ENCODE measurements at regions not wholly inside any gene's neighbourhood (a gene's known extent, or its start where the extent isn't known, plus 50 kb on each side); places are given as distances from the start of the nearest gene placed in this dataset.

- WGBS, 2 donors, result 86 to 94% methylated on average over 2 of the region's 2 CpGs
- DNase-seq, result no peak
Observed at GRCh38 chr12:28859551-28859950, 289.5 kb upstream of the FAR2 start.

GRCh38 chr12:28865776-28866175 lies 283.3 kb upstream of the FAR2 start:
- Histone ChIP-seq H3K27me3 (no peaks in the 10 kb centered on the region), H3K27ac (no peak overlapping the region), H3K4me3 (replicated peaks in 1 of 3) (no peak overlapping the region), H3K36me3 (no peaks in the 10 kb centered on the region), H3K4me1 (no peaks in the 10 kb centered on the region), H3K9me3 (no peaks in the 10 kb centered on the region)
- DNase-seq, result no peak
- intact Hi-C loops (cut with DNase I), result no loop called here
- 66 to 70% methylated on average over 4 of the region's 4 CpGs for WGBS, 2 donors
- TF ChIP-seq, protein P1, sequence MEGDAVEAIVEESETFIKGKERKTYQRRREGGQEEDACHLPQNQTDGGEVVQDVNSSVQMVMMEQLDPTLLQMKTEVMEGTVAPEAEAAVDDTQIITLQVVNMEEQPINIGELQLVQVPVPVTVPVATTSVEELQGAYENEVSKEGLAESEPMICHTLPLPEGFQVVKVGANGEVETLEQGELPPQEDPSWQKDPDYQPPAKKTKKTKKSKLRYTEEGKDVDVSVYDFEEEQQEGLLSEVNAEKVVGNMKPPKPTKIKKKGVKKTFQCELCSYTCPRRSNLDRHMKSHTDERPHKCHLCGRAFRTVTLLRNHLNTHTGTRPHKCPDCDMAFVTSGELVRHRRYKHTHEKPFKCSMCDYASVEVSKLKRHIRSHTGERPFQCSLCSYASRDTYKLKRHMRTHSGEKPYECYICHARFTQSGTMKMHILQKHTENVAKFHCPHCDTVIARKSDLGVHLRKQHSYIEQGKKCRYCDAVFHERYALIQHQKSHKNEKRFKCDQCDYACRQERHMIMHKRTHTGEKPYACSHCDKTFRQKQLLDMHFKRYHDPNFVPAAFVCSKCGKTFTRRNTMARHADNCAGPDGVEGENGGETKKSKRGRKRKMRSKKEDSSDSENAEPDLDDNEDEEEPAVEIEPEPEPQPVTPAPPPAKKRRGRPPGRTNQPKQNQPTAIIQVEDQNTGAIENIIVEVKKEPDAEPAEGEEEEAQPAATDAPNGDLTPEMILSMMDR (IDR thresholded peaks at IDR 0.05), result no peak
- TF ChIP-seq POLR2A (IDR thresholded peaks at IDR 0.05), result no peak

More at GRCh38 chr12:28859551-28859950, 289.5 kb upstream of the FAR2 start:
- Histone ChIP-seq H3K27ac (no peak overlapping the region), H3K9me3 (no peaks in the 10 kb centered on the region), H3K36me3 (no peaks in the 10 kb centered on the region), H3K27me3 (no peaks in the 10 kb centered on the region), H3K4me1 (peaks cover 4 to 8% of the 10 kb centered on the region in 2 donors), H3K4me3 (replicated peaks in 1 of 3) (no peak overlapping the region)
- no peak for TF ChIP-seq POLR2A (IDR thresholded peaks at IDR 0.05)
- TF ChIP-seq, protein P1 (IDR thresholded peaks at IDR 0.05), result no peak
- intact Hi-C loops (cut with DNase I), result no loop called here

- Histone ChIP-seq H3K27ac (no peak overlapping the region), H3K36me3 (no peaks in the 10 kb centered on the region), H3K4me1 (no peaks in the 10 kb centered on the region), H3K27me3 (no peaks in the 10 kb centered on the region), H3K4me3 (replicated peaks in 1 of 3) (no peak overlapping the region), H3K9me3 (no peaks in the 10 kb centered on the region)
- intact Hi-C loops (cut with DNase I), result no loop called here
- TF ChIP-seq POLR2A (IDR thresholded peaks at IDR 0.05), result no peak
- TF ChIP-seq, protein P1 (IDR thresholded peaks at IDR 0.05), result no peak
- DNase-seq, result no peak
- 55 to 56% methylated on average over 3 of the region's 3 CpGs for WGBS, 2 donors
Observed at GRCh38 chr12:28866296-28866695, 282.8 kb upstream of the FAR2 start.

DNA sequence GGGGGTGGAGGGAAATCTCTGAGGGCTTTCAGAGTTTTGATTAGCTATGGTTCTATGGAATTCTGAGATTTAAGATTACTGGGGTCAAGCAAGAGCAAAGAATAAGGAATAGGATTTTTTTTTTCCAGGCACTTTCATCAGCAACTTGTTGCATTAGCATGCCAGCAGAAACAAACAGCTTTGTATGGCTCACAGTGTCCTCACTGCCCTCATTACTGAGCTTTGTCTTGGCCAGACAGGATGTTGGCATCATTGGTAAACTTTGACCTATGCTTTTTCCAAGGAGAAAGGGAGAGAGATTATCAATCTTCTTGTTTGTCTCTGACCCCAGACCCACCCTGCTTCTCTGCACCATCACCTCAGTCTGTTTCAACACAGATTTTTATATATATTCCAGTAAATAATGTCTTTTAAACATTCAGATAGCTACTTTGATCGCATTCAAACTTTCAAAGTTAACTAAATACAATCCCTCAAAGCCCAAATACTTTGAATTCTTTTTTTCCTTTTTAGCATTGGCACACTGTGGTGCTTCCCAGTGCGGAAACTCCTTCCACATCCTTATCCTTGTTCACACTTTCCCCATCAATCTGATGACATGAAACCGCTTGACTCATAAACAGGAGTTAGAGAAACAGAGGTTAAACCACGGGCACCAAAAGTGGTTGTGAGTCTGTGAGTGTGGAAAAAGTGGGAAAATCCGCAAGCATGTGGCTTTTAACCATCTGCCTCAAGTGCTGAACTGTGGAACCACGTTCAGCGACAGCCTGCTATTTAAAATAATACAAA lies 282.2 kb upstream of the FAR2 start:
- intact Hi-C loops (cut with DNase I), result no loop called here
- Histone ChIP-seq H3K27ac (no peak overlapping the region), H3K4me1 (no peaks in the 10 kb centered on the region), H3K36me3 (no peaks in the 10 kb centered on the region), H3K4me3 (replicated peaks in 1 of 3) (no peak overlapping the region), H3K27me3 (no peaks in the 10 kb centered on the region), H3K9me3 (no peaks in the 10 kb centered on the region)
- no peak for DNase-seq
- 84 to 86% methylated on average over 7 of the region's 7 CpGs for WGBS, 2 donors
- TF ChIP-seq, protein P1 (IDR thresholded peaks at IDR 0.05), result no peak
- no peak for TF ChIP-seq POLR2A (IDR thresholded peaks at IDR 0.05)

DNA sequence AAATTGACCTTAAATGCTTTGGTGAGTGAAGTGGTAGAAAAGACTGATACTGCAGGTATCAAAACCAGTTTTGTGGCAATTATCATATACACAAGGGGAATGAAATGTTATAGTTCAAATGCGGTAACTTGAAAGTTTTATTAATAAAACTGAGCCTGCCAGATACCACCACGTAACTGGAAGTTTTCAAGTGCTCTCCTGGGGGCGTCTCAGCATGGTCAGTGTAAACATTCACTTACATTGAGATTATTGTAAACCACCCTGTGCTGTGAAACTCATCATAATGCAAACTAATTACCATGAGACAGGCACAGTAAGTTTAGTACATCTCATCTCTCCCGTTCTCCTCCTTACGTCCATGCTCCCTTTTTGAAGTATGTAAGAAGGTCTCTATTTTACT lies 280.7 kb upstream of the FAR2 start:
- H3K27ac ChIP-seq, result no peak overlapping the region
- TF ChIP-seq POLR2A (IDR thresholded peaks at IDR 0.05), result no peak
- TF ChIP-seq, protein P1 (IDR thresholded peaks at IDR 0.05), result no peak

More for the DNA sequence above, 280.7 kb upstream of the FAR2 start:
- Histone ChIP-seq H3K4me1 (no peaks in the 10 kb centered on the region), H3K27me3 (no peaks in the 10 kb centered on the region), H3K4me3 (replicated peaks in 1 of 3) (no peak overlapping the region), H3K9me3 (no peaks in the 10 kb centered on the region), H3K36me3 (no peaks in the 10 kb centered on the region)
- intact Hi-C loops (cut with DNase I), result no loop called here
- no peak for DNase-seq
- WGBS, 2 donors, result 70 to 73% methylated on average over 5 of the region's 5 CpGs
